Adipocyte (in vitro differentiated cells): ENCODE measurements at regions not wholly inside any gene's neighbourhood (a gene's known extent, or its start where the extent isn't known, plus 50 kb on each side); places are given as distances from the start of the nearest gene placed in this dataset.

Source experiments
- DNase-seq: peaks from one replicate; pipeline ENCODE4 v3.0.0-alpha.2; 2015; ENCODE audit warnings: low read depth
- H3K27me3 ChIP-seq: replicated peaks from 2 replicates; pipeline ENCODE4 v1.7.0; 2013; ENCODE audit warnings: mild to moderate bottlenecking, low read length, moderate library complexity; ENCODE audit not compliant: control insufficient read depth, insufficient read depth
- H3K36me3 ChIP-seq: 2 replicates; pipeline ENCODE4 v1.7.0; 2013; ENCODE audit warnings: low read length, mild to moderate bottlenecking, moderate library complexity; ENCODE audit not compliant: control insufficient read depth, insufficient read depth, severe bottlenecking
- H3K4me1 ChIP-seq: 2 replicates; pipeline ENCODE4 v1.7.0; 2013; ENCODE audit warnings: mild to moderate bottlenecking, low read length, moderate library complexity; ENCODE audit not compliant: control insufficient read depth, insufficient read depth
- H3K4me3 ChIP-seq: 2 replicates; pipeline ENCODE4 v1.7.0; 2013; ENCODE audit warnings: mild to moderate bottlenecking, low read length, moderate library complexity
- H3K9ac ChIP-seq: 2 replicates; pipeline ENCODE4 v1.7.0; 2013; ENCODE audit warnings: mild to moderate bottlenecking, low read length, moderate library complexity
- H3K9me3 ChIP-seq: 2 replicates; pipeline ENCODE4 v1.7.0; 2013; ENCODE audit warnings: mild to moderate bottlenecking, low read length, moderate library complexity; ENCODE audit not compliant: control insufficient read depth

- H3K9ac ChIP-seq: no peak overlapping the region
- H3K27me3 ChIP-seq: no peaks in the 10 kb centered on the region
- no peak overlapping the region for H3K4me3 ChIP-seq
- H3K4me1 ChIP-seq: no peaks in the 10 kb centered on the region
- H3K36me3 ChIP-seq: no peaks in the 10 kb centered on the region
- DNase-seq: no peak
- H3K9me3 ChIP-seq: peaks cover 4% of the 10 kb centered on the region
Observed at GRCh38 chr15:93223803-93224202, 134.8 kb upstream of the RGMA start.

GRCh38 chr15:93221759-93222158, 132.7 kb upstream of the RGMA start:
- H3K36me3 ChIP-seq: no peaks in the 10 kb centered on the region
- H3K27me3 ChIP-seq: no peaks in the 10 kb centered on the region

DNA sequence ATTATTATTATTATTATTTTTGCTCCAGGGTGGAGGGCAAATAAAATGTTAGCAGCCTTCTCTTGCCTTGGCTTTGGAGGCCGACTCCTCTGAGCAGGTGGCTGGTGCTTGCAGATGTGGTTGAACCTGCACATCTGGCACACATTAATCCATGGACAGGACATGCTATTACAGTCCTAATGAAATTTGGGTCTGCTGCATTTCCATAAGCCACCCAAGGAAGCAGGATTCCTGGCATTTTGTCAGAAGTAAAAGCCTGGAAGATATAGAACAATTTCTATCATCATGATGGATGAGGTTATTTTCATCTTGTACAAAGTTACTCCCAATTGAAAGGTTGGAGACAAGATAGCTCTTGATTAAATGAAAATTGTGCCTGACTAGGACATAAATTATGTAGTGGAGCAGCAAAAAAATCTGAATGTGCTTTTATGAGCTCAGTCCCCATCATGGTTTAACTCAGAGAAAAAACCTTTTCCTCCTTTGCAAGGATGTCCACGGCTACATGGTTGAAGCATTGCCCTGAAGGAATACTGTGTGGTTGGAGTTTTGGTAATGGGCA, 130.9 kb upstream of the RGMA start:
- H3K27me3 ChIP-seq: peaks cover 4% of the 10 kb centered on the region
- no peaks in the 10 kb centered on the region for H3K36me3 ChIP-seq
- H3K4me3 ChIP-seq: no peak overlapping the region
- no peaks in the 10 kb centered on the region for H3K9me3 ChIP-seq
- no peak for DNase-seq
- no peaks in the 10 kb centered on the region for H3K4me1 ChIP-seq
- H3K9ac ChIP-seq: no peak overlapping the region

More at GRCh38 chr15:93221759-93222158, 132.7 kb upstream of the RGMA start:
- Histone ChIP-seq H3K9me3 (peaks cover 4% of the 10 kb centered on the region), H3K9ac (no peak overlapping the region), H3K4me1 (no peaks in the 10 kb centered on the region), H3K4me3 (no peak overlapping the region)
- no peak for DNase-seq

GRCh38 chr15:93217343-93217742, 128.3 kb upstream of the RGMA start:
- H3K9me3 ChIP-seq: no peaks in the 10 kb centered on the region
- H3K27me3 ChIP-seq: peaks cover 7% of the 10 kb centered on the region
- H3K9ac ChIP-seq: no peak overlapping the region
- no peaks in the 10 kb centered on the region for H3K4me1 ChIP-seq
- no peaks in the 10 kb centered on the region for H3K36me3 ChIP-seq
- no peak for DNase-seq
- no peak overlapping the region for H3K4me3 ChIP-seq

DNA sequence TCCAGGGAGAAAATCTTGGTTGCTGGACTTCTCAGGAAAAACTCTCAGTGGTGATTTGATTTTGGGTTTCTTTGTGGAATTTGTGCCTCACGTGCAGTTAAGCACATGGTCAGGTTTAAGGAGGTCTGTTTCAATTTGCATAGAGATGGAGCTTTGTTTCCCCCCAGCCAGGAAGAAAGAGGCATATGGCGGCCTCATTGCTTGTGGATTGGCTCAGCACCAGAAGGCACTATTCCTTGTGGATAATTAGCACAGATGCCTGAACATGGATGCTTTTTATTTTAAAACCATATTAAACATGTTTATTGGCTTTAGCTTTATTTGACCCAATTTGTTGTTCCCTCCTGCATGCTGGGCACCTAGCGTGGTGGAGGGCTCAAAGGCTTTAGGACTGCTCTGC, 125.1 kb upstream of the RGMA start:
- no peak overlapping the region for H3K4me3 ChIP-seq
- no peak overlapping the region for H3K9ac ChIP-seq
- no peaks in the 10 kb centered on the region for H3K36me3 ChIP-seq
- peaks cover 7% of the 10 kb centered on the region for H3K27me3 ChIP-seq
- peaks cover 8% of the 10 kb centered on the region for H3K4me1 ChIP-seq
- no peaks in the 10 kb centered on the region for H3K9me3 ChIP-seq
- DNase-seq: no peak

DNA sequence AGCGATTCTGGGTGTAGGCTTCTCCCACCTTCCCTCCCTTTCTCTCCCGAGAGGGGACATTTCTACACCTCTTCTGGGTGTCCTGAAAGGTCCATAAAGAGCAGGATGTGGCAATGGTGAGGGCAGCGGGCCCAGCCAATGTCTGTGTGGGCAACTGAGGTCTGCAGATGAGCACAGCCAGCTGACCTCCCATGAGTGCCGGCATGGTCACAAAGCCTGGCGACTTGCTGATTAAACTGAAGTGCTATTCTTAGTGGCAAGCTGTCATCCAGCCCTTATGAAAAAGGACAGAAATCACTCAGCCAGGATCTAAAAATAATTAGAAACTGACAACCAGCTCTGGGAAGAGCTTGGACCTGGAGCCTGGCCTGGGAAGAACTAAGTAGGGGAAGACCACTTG, 124.3 kb upstream of the RGMA start:
- peaks cover 7% of the 10 kb centered on the region for H3K27me3 ChIP-seq
- peaks cover 8% of the 10 kb centered on the region for H3K4me1 ChIP-seq
- H3K36me3 ChIP-seq: no peaks in the 10 kb centered on the region
- no peak overlapping the region for H3K4me3 ChIP-seq
- DNase-seq: no peak
- no peaks in the 10 kb centered on the region for H3K9me3 ChIP-seq
- H3K9ac ChIP-seq: no peak overlapping the region

DNA sequence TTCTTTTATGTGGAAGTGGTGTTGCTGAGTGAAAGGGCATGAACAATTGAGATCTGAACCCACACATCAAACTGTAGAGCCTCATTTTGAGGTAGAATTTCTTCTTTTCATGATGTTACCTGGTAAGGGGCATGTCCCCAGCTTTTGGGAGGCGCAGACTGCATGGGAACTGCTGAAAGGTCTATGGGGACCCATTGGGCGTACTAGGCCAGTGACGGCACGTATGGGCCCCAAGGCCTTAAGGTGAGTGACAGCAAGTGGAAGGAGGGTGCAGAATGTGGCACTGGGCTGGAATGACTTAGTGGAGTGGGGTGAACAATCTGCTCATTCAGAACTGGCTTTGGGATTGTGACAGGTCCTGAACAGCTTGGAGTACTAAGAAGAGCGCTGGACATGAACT, 123.6 kb upstream of the RGMA start:
- no peak overlapping the region for H3K9ac ChIP-seq
- H3K36me3 ChIP-seq: no peaks in the 10 kb centered on the region
- H3K9me3 ChIP-seq: no peaks in the 10 kb centered on the region
- no peak for DNase-seq
- H3K27me3 ChIP-seq: peaks cover 7% of the 10 kb centered on the region
- H3K4me1 ChIP-seq: peaks cover 8% of the 10 kb centered on the region
- no peak overlapping the region for H3K4me3 ChIP-seq

GRCh38 chr15:93210995-93211394, 122.0 kb upstream of the RGMA start:
- Histone ChIP-seq H3K36me3 (no peaks in the 10 kb centered on the region), H3K4me3 (no peak overlapping the region), H3K9me3 (no peaks in the 10 kb centered on the region), H3K9ac (no peak overlapping the region), H3K27me3 (peaks cover 7% of the 10 kb centered on the region), H3K4me1 (peaks cover 8% of the 10 kb centered on the region)
- no peak for DNase-seq

DNA sequence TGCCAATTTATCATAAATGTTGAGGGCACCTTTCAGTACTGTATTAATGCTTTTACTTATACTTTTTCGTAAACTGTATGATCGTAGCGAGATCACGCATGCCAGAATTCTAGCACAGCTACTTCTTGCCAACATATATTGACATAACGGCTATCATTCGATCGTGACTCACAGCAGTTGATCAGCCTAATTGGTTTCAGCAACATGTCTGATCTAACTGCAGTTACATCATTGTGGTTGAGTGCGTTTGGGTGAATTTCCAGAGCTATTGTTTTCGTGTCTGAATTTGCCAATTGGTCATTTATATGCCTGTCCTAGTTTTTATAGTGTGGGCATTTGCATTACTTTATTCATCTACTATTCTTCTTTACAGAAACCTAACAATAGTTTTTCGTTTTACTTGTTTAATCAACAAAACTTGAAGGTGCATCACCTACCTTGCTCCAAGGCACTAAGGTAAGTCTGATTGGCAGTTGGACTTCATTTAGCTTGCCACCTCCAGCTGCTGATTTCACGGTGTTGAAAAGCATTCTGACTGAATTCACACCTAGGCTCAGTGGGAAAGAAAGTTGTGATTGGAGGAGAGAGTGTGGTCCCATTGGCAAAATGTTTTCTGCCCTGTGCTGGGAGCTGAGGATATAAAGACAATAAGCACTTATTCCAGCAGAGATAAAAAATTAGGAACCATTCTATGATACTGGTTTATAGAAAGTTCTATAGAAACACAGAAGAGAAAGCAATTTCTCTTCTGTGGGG, 120.9 kb upstream of the RGMA start:
- peaks cover 3% of the 10 kb centered on the region for H3K27me3 ChIP-seq
- peaks cover 8% of the 10 kb centered on the region for H3K4me1 ChIP-seq
- no peak overlapping the region for H3K4me3 ChIP-seq
- no peaks in the 10 kb centered on the region for H3K36me3 ChIP-seq
- H3K9me3 ChIP-seq: peaks cover 4% of the 10 kb centered on the region
- no peak overlapping the region for H3K9ac ChIP-seq
- DNase-seq: no peak

- Histone ChIP-seq H3K4me1 (peaks cover 8% of the 10 kb centered on the region), H3K36me3 (no peaks in the 10 kb centered on the region), H3K9ac (no peak overlapping the region), H3K27me3 (peaks cover 5% of the 10 kb centered on the region), H3K4me3 (no peak overlapping the region), H3K9me3 (peaks cover 11% of the 10 kb centered on the region)
- DNase-seq: no peak
Observed at GRCh38 chr15:93206893-93207292, 117.9 kb upstream of the RGMA start.

DNA sequence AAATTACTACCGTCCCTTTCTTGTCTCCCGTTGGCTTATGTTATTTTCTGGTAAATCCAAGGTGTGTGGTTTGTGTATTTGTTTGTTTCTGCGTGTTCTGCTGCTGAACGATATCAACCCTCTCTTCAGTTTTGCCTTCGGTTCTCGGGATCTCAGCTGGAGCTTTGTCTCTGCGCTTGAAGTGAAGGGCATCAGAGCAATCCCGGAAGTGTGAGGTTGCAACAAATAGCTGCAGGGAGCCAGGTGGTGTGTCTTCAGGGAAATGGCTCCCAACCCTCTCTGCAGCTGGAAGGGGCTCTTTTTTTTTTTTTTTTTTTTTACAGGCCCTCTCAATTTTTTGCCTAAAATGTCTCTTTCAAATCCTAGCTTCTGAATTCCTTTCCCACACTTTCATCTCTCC, 116.4 kb upstream of the RGMA start:
- Histone ChIP-seq H3K9me3 (peaks cover 11% of the 10 kb centered on the region), H3K27me3 (peaks cover 9% of the 10 kb centered on the region), H3K9ac (no peak overlapping the region), H3K4me1 (peaks cover 8% of the 10 kb centered on the region), H3K4me3 (no peak overlapping the region), H3K36me3 (no peaks in the 10 kb centered on the region)
- DNase-seq: no peak

- Histone ChIP-seq H3K9ac (no peak overlapping the region), H3K4me1 (no peaks in the 10 kb centered on the region), H3K36me3 (no peaks in the 10 kb centered on the region), H3K4me3 (no peak overlapping the region), H3K9me3 (peaks cover 26% of the 10 kb centered on the region), H3K27me3 (peaks cover 11% of the 10 kb centered on the region)
- DNase-seq: no peak
Observed at GRCh38 chr15:93203036-93203435, 114.0 kb upstream of the RGMA start.
